ENCODE measurements at regions not wholly inside any gene's neighbourhood (a gene's known extent, or its start where the extent isn't known, plus 50 kb on each side); places are given as distances from the start of the nearest gene placed in this dataset.
"Not testable (repeated sequence)": the region's sequence is repeated elsewhere in the genome, so short reads cannot be mapped to it uniquely, and the experiment has no call there.

- DNase-seq (ENCODE audit: low read depth, low spot score), result no peak
Measured at GRCh38 chr4:174183259-174183658, 100.2 kb downstream of the FBXO8 start.

- DNase-seq (ENCODE audit: low read depth, low spot score), result no peak
Measured at GRCh38 chr4:174181827-174182226, 101.6 kb downstream of the FBXO8 start.

- no peak for DNase-seq (ENCODE audit: low read depth, low spot score)
Measured at GRCh38 chr4:174177536-174177935, 105.9 kb downstream of the FBXO8 start.

GRCh38 chr4:174175836-174176235, 107.6 kb downstream of the FBXO8 start:
- not testable (repeated sequence) for DNase-seq (ENCODE audit: low read depth, low spot score)

- DNase-seq (ENCODE audit: low read depth, low spot score), result no peak
Measured at GRCh38 chr4:174173360-174173759, 110.1 kb downstream of the FBXO8 start.

- DNase-seq (ENCODE audit: low read depth, low spot score), result no peak
Measured at GRCh38 chr4:174172274-174172673, 111.2 kb downstream of the FBXO8 start.

- DNase-seq (ENCODE audit: low read depth, low spot score), result no peak
Measured at GRCh38 chr4:174170906-174171305, 112.6 kb downstream of the FBXO8 start.

GRCh38 chr4:174170091-174170490, 113.4 kb downstream of the FBXO8 start:
- DNase-seq (ENCODE audit: low read depth, low spot score), result no peak

- no peak for DNase-seq (ENCODE audit: low read depth, low spot score)
Measured at GRCh38 chr4:174157106-174157607, 126.3 kb downstream of the FBXO8 start.

GRCh38 chr4:174156239-174156826, 127.1 kb downstream of the FBXO8 start:
- DNase-seq (ENCODE audit: low read depth, low spot score), result peak; percentile 26

GRCh38 chr4:174154215-174154854, 129.1 kb downstream of the FBXO8 start:
- peak; percentile 43 for DNase-seq (ENCODE audit: low read depth, low spot score)

- no peak for DNase-seq (ENCODE audit: low read depth, low spot score)
Measured at GRCh38 chr4:174152717-174153466, 130.6 kb downstream of the FBXO8 start.

GRCh38 chr4:174147863-174148262, 135.6 kb downstream of the FBXO8 start:
- DNase-seq (ENCODE audit: low read depth, low spot score), result no peak

GRCh38 chr4:174144106-174144505, 139.4 kb downstream of the FBXO8 start:
- DNase-seq (ENCODE audit: low read depth, low spot score), result no peak

- DNase-seq (ENCODE audit: low read depth, low spot score), result no peak
Measured at GRCh38 chr4:174141876-174142275, 141.6 kb downstream of the FBXO8 start.

- no peak for DNase-seq (ENCODE audit: low read depth, low spot score)
Measured at GRCh38 chr4:174138616-174139015, 144.9 kb downstream of the FBXO8 start.

- no peak for DNase-seq (ENCODE audit: low read depth, low spot score)
Measured at GRCh38 chr4:174137698-174138097, 145.8 kb downstream of the FBXO8 start.

- DNase-seq (ENCODE audit: low read depth, low spot score), result no peak
Measured at GRCh38 chr4:174135936-174136406, 147.5 kb downstream of the FBXO8 start.

- no peak for DNase-seq (ENCODE audit: low read depth, low spot score)
Measured at GRCh38 chr4:174135530-174135929, 147.9 kb downstream of the FBXO8 start.

- no peak for DNase-seq (ENCODE audit: low read depth, low spot score)
Measured at GRCh38 chr4:174134361-174134760, 149.1 kb downstream of the FBXO8 start.

- no peak for DNase-seq (ENCODE audit: low read depth, low spot score)
Measured at GRCh38 chr4:174133551-174133950, 149.9 kb downstream of the FBXO8 start.

GRCh38 chr4:174131901-174132300, 151.6 kb downstream of the FBXO8 start:
- no peak for DNase-seq (ENCODE audit: low read depth, low spot score)

- DNase-seq (ENCODE audit: low read depth, low spot score), result no peak
Measured at GRCh38 chr4:174122705-174123104, 160.8 kb downstream of the FBXO8 start.
